CD4-positive, alpha-beta T cell treated with Interleukin-4 for 1 hour (primary cell): ENCODE measurements at regions not wholly inside any gene's neighbourhood (a gene's known extent, or its start where the extent isn't known, plus 50 kb on each side); places are given as distances from the start of the nearest gene placed in this dataset.

Source experiments
- DNase-seq, 2 donors: peaks; one replicate each; pipeline ENCODE4 v3.0.0-alpha.2; 2020 to 2022

DNA sequence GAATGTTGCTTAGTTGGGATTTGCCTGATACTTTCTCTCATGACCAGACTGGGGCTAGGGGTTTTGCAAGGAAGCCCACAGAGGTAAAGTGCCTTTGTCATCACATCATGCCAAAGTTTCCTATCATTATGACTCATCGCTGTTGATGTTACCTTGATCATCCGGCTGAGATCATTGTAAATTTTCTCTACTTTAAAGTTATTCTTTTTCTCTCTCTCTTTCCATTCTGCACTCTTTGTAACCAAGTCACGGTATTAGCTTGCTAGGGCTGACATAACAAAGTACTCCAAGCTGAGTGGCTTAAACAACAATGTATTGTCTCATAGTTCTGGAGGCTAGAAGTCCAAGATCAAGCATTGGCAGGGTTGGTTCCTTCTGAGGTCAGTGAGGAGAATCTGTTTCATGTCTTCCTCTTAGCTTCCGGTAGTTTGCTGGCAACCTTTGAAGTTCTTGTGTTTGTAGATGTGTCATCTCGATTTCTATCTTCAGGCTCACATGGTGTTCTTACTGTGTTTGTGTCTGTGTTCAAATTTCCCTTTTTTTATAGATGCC, 113.0 kb downstream of the DTHD1 start:
- peak; percentile 25 to 73 for DNase-seq

DNA sequence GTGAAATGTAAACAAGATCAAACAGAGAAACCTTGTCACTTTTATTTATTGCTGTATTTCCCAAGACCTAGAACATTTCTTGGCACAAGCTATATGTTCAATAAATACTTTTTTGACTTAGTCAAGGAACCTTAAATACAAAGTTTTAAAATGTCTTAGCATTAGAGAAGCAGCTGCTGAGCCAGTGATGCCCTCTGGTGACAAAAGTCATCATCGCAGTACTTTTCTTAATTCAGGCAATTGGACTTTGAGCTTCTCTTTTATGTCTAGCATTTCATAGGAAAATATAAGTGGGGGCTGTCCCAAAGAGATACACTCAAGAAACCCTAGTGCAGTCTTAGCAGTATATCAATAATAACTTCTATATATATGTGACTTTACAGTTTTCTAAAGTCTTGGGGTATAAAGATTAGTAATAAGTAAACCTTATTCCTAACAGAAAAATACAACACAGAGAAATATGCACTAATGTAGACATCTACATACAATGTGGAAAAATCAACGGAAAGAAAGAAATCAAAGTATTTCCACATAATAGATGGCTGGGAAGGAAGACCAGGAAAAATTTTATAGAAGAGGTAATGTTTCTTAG, 118.4 kb downstream of the DTHD1 start:
- DNase-seq, result peak; percentile 48 to 68

DNA sequence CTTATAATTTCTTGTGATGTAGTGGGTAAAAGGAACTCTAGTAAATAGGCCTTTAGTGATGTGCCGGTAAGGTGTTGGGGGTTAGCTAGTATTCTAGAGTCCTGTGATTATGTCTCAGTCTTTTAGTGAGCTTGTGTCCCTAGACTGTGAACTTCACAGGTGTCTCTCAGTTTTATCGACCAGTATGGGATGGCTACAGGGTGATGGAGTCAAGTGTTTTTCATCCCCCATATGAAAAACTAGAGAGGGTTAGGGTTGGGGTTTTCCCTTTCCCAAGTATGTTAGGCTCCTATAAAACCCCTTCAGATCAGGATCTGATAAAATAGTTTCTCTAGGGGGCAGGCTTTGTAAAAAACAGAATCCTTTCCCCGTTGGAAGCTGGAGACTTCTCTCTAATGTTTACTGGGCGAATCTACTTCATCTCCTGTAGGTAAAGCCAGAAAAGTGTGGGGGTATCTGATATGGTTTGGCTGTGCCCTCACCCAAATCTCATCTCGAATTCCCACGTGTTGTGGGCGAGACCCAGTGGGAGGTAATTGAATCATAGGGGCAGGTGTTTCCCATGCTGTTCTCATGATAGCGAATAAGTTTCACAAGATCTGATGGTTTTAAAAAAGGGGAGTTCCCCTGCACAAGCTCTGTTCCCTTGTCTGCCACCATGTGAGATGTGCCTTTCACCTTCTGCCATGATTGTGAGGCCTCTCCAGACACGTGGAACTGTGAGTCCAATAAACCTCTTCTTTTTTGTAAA, 120.8 kb downstream of the DTHD1 start:
- DNase-seq, result no peak

DNA sequence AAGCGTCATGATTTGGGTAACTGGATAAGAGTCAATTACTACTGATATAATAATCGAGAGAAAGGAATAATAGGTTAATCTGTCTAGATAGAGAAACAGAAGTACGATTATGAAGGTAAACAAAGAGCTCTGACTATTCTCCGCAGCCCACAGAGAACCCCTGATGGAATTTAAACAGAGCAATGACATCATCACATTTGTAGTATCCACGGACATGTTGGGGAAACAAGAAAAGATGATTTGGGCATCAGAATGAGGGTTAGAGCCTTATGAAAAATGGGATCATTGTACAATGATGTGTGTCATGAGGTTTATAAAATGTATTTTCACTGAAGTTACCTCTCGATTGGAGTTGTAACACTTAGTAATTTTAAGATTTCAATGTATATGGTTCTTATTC, 129.9 kb downstream of the DTHD1 start:
- no peak for DNase-seq

DNA sequence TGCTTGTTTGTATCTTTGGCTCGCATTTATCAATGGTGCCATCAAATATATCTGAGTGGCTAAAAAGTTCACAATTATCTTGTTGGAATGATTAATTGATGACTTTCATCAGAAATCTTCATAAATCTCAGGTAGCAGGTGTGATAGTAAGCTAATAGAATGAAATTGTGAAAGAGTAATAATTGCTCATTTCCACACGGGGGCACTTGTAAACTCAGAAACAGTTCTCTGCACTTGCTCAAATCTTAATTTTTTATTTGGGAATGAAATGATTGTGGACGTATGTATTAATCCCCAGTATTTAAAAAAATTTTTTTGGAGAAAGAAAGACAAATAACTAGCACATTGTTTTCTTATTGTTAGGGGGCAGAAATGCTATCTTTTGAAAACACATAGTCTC, 132.8 kb downstream of the DTHD1 start:
- DNase-seq, result no peak

DNA sequence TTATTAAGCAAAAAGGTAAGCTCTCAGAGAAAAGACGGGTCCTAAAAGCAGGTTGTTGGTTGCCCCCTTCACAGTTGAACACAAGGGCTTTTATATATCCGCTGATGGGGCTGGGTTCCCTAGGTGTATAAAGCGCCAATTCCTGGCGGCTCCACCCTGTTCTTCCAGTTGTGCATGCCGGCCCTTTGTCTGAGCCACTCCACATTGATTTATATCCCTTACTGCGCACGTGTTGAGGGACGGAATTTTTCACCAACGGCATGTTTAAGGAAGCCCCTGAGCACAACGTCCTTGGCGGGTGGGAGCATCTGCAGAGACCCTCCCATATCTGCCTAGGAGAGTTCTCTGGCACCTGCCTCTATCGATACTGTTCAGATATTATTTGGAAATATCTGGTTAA, 135.7 kb downstream of the DTHD1 start:
- DNase-seq, result no peak

DNA sequence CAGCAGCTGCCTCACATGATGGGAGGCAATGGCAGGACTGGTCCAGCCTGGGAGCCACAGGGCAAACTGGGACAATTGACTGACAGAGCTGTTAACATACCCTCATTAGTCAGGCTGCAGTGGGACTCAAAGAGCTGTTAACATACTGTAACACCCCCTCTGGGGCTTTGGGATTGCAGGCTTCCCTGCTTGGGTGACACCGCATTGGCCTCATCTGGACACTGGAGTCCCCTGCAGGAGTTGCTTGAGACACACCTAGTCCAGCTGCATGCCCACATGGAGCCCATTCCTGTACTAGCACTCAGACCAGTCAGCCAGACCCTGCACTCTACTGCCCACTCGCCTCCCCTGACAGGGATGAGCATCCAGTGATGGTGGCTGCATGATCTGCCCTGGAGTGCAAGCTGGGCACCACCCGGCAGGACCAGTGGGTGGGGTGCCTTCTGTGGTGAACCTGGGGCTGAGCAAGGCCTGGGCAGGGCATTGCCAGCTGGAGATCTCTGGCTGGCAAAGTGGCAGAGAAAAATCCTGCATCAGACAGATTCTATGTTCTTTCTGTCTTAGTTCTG, 138.8 kb downstream of the DTHD1 start:
- DNase-seq, result no peak

DNA sequence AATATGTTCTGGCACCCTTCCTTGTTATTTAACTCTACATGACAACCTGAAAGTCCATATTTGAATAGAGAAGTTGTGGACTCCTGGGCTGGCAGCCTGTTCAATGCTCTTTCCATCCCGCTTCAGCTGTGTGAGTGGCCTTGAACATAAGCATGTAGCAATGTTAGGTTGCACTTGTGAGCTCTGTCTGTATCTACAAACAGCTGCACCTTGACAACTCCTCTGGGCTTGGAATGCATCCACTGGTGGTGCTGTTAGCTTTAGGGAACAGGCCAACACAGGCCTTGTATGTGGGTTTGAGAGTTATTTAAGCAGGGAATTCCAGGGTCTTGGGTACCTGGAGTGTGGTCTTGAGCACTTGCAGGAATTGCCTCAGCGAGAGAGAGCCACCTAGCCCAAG, 141.2 kb downstream of the DTHD1 start:
- no peak for DNase-seq

DNA sequence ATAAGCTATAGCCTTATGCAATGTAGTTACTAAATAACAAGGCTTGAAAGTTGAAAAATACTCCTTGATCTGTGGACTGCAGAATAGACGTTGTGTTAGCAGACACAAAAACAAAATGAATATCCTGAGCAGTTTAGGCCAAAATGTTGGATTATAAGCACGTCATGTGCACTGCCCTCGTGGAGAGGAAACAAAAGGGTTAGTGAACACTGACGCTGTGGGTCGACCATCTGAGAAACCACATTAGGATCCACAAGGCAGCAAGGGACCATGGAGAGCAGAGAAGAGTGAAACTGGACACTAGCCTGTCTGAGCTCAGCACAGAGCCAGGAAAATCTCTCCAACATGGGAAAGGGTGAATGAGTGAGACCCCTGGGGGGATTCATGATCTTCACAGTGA, 145.3 kb downstream of the DTHD1 start:
- no peak for DNase-seq

DNA sequence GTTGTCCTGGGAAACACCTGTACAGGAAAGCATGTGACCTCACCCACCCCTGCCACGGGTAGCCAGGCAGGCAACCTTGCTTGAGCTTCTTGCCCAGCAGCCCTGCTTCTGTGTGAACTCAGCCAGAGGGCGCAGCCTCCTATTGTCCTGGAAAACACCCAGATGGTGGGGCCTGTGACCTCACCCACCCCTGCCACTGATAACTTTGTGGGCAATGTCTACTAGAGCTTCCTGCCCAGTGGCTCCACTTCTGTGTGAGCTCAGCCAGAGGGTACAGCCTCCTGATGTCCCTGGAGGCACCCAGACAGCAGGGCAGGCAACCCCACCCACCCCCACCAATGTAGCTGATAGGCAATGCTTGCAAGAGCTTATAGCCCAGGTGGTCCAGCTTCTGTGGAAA, 146.3 kb downstream of the DTHD1 start:
- no peak for DNase-seq

DNA sequence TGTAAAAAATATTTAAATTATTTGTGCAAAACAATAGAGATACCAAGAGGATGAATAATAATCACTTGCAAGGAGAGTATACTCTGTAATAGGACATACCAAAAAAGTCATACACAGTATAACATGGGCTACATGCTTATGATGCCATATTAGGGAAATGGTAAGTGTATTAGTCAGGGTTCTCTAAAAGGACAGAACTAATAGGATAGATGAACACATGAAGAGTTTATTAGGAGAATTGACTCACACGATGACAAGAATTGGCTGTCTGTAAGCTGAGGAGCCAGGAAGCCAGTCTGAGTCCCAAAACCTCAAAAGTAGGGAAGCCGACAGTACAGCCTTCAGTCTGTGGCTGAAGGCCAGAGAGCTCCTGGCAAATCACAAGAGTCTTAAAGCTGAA, 151.2 kb downstream of the DTHD1 start:
- no peak for DNase-seq

DNA sequence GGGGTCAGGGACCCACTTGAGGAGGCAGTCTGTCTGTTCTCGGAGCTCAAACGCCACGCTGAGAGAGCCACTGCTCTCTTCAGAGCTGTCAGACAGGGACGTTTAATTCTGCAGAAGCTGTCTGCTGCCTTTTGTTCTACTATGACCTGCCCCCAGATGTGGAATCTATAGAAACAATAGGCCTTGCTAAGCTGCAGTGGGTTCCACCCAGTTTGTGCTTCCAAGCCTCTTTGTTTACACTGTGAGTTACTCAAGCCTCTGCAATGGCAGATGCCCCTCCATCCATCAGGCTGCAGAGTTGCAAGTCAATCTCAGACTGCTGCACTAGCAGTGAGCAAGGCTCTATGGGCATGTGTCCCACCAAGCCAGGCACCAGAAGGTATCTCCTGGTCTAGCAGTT, 158.1 kb downstream of the DTHD1 start:
- DNase-seq, result no peak

DNA sequence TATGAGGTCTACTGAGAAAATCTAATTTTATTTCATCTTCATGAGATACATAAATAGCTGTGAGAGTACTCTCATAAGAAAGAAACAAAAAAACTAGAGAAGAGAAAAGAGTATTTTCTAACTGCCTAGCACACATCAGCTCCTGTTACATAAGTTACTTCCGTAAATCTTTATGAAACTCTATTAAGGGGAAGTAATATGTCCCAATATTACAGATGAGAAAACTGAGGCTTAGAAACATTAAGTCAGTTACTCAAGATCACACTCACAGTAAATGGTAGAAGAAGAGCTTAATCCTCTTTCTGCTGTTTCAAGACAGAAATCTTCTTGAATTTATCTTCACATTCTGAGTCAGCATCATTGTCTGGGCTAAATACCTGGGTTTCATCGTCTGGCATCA, 164.1 kb downstream of the DTHD1 start:
- no peak for DNase-seq

DNA sequence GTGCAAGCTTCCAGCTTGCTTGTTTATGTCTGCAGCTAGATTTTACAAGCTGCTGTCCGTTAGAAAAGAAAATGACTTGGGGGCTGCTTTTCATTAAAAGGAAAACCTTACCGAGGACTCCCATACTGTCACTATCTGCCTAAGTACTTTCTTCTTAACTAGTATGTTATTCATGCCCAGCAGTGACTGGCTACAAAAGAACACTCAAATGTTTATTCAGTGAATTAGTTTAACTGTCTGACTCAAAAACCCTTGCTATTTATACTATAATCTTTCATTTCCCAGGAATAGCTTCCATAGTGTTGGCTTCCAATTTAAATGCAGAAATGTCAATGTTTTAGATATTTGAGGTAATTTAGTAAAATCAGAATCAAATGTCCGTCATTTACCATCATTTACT, 164.9 kb downstream of the DTHD1 start:
- DNase-seq, result no peak

DNA sequence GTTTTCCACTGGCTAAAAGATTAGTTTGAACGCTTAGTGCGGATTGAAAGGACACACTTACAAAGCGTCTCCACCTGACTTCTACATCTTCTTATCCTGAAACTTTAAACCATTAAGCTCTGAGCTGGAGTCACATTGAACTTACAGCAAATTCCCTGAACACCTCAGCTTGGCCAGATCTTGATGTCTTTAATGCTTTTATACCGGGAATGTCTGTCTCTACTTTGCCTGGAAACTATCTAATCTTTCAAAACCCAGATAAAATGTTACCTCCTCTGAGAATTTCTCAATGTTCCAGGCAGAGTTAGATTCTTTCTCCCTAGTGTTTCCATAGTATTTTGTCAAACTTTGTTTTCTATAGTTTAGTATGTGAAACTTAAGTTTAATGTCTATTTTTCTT, 179.9 kb downstream of the DTHD1 start:
- no peak for DNase-seq

DNA sequence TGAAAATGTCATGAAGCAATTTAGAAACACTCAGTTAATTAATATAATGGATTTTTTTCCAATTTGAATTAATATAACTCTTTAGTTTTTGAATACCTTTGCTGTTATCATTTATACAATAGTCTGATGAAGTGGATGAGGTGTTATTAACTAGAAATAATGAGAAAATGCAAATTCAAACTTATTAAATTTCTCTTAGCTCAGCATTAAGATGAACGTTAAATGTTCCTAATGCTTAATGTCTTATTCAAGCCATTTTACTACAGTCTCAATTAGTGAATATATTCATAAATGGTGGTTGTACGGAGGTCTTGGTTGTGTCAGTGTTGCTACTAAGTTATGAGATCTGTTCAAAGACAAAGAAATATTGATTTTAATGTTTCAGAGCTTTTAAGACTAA, 186.3 kb downstream of the DTHD1 start:
- no peak for DNase-seq

DNA sequence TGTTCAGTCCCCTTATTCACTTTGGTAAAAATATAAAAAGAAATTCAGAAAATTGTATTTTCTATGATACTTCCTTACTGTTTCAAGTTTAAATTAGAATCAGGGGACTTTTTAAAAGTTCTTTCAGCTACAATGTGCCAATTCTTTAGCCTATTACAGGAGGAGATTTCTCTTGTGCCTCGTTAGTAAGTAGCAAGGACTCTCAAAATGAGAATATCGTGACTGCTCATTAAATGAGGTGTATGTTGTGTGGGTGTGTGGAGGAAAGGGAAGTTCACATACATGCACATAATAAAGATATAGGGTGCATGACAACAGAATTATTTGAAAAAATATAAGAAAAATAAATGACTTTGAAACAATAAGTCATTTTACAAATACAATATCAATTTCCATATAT, 190.5 kb downstream of the DTHD1 start:
- no peak for DNase-seq

DNA sequence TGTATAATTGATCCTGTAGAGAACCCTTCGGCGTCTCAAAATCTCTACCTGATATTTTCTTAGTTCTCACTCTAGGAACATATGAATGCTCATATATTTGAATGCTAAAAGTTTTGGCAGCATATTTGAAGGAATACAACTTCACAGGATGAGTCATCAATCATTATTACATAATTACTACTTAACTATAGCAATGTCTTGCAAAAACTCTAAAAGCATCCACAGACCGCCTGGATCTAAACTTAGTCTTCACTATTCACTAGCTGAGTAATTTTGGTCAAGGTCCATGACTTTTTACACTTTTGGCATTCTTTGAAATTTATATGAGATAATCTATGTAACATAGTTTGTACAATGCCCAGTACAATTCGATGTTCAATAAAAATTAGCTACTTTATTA, 194.7 kb downstream of the DTHD1 start:
- DNase-seq, result no peak

DNA sequence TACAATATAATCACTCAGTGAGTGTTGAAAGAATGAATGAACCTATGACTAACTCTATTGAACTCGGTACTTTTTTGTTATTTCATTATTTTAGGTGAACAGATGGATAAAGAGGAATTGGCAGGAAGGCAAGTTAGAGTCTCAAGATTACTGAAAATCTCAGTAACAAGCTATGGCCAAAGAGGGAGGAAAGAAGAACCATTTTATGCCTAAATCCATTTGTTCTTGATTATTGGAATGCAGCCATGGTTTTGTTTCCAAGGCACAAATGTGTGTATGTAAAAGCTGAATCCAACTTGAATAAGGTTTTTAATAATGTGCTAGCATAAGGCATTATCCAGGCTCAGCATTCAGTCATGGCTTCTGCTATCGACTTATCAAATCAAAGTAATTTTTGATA, 196.4 kb downstream of the DTHD1 start:
- no peak for DNase-seq

DNA sequence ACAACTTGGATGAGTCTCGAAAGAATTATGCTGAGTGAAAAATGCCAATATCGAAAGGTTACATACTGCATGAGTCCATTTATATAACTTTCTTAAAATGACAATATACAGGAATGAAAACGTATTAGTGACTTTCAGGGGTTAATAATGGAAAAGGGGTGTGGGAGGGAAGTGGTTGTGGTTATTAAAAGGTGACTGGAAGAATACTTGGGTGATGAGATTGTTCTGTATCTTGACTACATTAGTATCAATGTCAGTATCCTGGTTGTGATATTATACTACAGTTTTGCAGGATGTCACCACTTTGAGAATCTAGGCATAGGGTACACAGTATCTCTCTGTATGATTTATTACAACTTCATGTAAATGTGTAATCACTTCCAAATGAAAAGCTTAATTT, 204.5 kb downstream of the DTHD1 start:
- DNase-seq, result no peak

DNA sequence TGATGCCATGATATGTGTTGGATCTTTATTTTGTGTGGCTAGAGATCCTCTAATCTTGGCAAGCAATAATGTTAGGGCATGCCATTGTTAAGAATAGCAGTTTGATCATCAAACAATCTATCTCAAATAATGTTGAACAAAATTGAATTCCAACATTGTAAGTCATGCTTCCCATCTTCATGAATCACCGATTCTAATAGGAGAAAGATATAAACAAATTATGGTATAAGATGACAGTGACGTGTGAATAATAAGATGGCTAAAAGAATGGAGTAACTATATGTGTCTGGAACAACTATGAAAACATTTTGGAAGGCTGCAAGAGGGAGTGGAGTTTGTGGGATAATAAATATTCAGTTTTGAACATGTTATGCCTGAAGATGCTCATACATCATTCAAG, 208.4 kb downstream of the DTHD1 start:
- DNase-seq, result no peak

DNA sequence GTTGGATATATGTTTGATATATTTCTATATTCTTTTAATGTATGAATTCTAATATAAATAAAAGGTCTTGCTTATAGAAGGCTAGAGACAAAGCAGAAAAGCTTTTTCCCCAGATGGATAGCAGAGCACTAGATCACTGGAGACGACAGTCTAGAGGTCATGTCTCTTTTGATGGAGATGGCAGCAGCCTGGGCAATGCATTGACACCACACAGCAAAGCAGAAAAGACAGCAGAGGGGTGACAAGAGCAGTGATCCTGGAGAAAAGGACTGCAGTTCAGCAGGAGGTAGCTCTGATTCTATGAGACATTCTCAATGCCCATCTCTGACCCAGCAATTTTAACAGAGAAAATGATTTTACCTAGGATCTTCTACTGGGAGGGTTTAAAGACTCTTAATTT, 210.6 kb downstream of the DTHD1 start:
- DNase-seq, result no peak

DNA sequence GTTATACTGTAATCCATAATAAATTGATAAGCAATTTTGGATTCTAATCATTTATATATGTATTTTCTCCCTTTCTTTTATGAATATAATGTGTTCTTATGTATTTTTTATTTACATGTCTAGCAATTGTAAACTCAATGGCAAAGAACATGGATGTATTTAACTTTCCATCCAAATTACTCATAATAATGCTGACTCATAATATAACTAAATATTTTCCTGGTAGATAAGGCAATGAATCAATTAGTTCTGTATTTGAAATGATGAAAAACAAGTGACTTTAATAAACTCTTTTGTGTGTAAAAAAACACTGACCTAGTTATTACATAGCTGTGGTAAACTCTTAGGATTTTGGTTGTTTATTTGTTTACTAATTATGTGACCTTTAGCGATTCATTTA, 211.2 kb downstream of the DTHD1 start:
- no peak for DNase-seq

DNA sequence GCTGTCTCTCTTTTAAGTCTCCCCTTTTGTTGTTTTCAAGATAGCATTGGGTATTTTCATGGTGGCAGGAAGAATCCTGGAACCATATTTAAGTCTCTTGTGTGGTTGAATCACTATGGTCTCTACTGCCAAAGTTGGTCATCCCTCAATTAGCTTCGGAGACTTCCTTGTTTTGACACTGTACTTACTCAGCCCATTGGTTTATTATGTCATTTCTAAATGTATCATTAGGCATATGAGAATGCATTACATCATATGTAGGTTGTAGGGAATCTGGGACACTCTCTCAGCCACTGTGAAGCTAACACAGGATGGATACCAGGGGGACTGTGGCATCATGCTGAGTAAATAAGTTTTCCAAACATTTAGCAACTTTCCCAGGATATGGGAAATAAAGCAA, 211.8 kb downstream of the DTHD1 start:
- DNase-seq, result no peak

DNA sequence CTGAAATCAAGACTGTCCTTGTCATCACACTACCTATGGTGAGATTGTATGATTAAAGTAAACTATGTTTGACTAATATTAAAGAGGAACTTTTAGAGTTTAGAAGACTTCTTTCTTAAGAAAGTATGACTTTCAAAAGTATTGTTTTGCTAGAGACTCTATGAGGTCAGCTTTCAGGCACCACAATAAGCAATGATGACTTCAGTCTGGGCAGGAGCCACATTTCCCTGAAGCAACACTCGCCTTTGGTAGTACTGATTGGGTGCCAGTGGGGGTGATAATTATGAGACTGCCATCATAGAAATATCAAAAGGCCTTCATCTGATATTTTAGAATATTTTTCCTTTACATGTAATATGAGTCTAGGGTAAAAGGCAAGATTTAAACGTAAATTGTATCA, 212.6 kb downstream of the DTHD1 start:
- DNase-seq, result no peak
